ENCODE measurements at regions not wholly inside any gene's neighbourhood (a gene's known extent, or its start where the extent isn't known, plus 50 kb on each side); places are given as distances from the start of the nearest gene placed in this dataset.

- TF ChIP-seq RFX1 (IDR thresholded peaks at IDR 0.05) (no peak), MYC (IDR thresholded peaks at IDR 0.05; ENCODE audit: low read depth, low read length) (no peak), MYC (CRISPR knock-in tag; IDR thresholded peaks at IDR 0.05; ENCODE audit: borderline replicate concordance, low read depth) (no peak), NFE2 (IDR thresholded peaks at IDR 0.05; ENCODE audit: low read depth) (peak; percentile 93), C11orf30 (IDR thresholded peaks at IDR 0.05; ENCODE audit: low read depth) (peak; percentile 92), NFE2L1 (tag; IDR thresholded peaks at IDR 0.05; ENCODE audit: borderline replicate concordance, low read depth) (peak; percentile 90), E2F4 (CRISPR knock-in tag; IDR thresholded peaks at IDR 0.05; ENCODE audit: low read depth) (no peak), ZNF121 (CRISPR knock-in tag; conservative IDR thresholded peaks at IDR 0.05) (no peak), IRF1 (CRISPR knock-in tag; IDR thresholded peaks at IDR 0.05; ENCODE audit: borderline replicate concordance) (no peak), POU5F1 (IDR thresholded peaks at IDR 0.05; ENCODE audit: borderline replicate concordance, low read depth, low read length, partially characterized antibody) (no peak), SP2 (IDR thresholded peaks at IDR 0.05; ENCODE audit: extremely low read depth, low read depth, low read length, poor library complexity, severe bottlenecking) (no peak), MAFK (IDR thresholded peaks at IDR 0.05; ENCODE audit: low read length) (peak; percentile 86), ZNF224 (CRISPR knock-in tag; IDR thresholded peaks at IDR 0.05) (no peak), HDAC3 (IDR thresholded peaks at IDR 0.05; ENCODE audit: borderline replicate concordance, partially characterized antibody) (no peak), SLC30A9 (CRISPR knock-in tag; IDR thresholded peaks at IDR 0.05) (no peak), LARP7 (IDR thresholded peaks at IDR 0.05) (no peak), RFX7 (CRISPR knock-in tag; IDR thresholded peaks at IDR 0.05) (no peak), GATA2 (CRISPR knock-in tag; IDR thresholded peaks at IDR 0.05) (no peak), ZEB2 (IDR thresholded peaks at IDR 0.05) (no peak), FOXA3 (CRISPR knock-in tag; conservative IDR thresholded peaks at IDR 0.05 in 1 of 2, IDR thresholded peaks at IDR 0.05 in 1 of 2) (no peak), SAFB2 (IDR thresholded peaks at IDR 0.05; ENCODE audit: borderline replicate concordance, low read depth, low read length, severe bottlenecking) (no peak)
Observed at GRCh38 chr6:118400582-118400981, 147.5 kb upstream of the PLN start (continued).

Measured in K562 (cell line).